Ascending aorta (tissue), 2 donors: ENCODE measurements at regions not wholly inside any gene's neighbourhood (a gene's known extent, or its start where the extent isn't known, plus 50 kb on each side); places are given as distances from the start of the nearest gene placed in this dataset.

Experiments
- DNase-seq, 2 donors: peaks; one replicate each; pipeline ENCODE4 v3.0.0-alpha.2; 2019; ENCODE audit warnings: low spot score in 2 of 2
- H3K27ac ChIP-seq, 2 donors: fragments of 200-600 bp; sonication (generic); one replicate each; pipeline ENCODE4 v1.5.1; 2016 to 2017; ENCODE audit warnings: mild to moderate bottlenecking in 1 of 2
- H3K27me3 ChIP-seq: fragments of 200-600 bp; sonication (generic); one replicate; pipeline ENCODE4 v1.5.1; 2017
- H3K36me3 ChIP-seq, 2 donors: fragments of 200-600 bp; sonication (generic); one replicate each; pipeline ENCODE4 v1.5.1; 2016
- H3K4me1 ChIP-seq, 2 donors: fragments of 200-600 bp; sonication (generic); one replicate each; pipeline ENCODE4 v1.5.1; 2016 to 2017; ENCODE audit warnings: mild to moderate bottlenecking in 1 of 2
- H3K4me3 ChIP-seq, 2 donors: fragments of 200-600 bp; sonication (generic); one replicate each; pipeline ENCODE4 v1.5.1; 2016 to 2017; ENCODE audit warnings: mild to moderate bottlenecking in 1 of 2
- H3K9me3 ChIP-seq, 2 donors: fragments of 200-600 bp; sonication (generic); one replicate each; pipeline ENCODE4 v1.5.1; 2016
- CTCF ChIP-seq, 3 experiments: fragments of 200-600 bp in 2 of 3; fragments of 450-650 bp in 1 of 3; sonication (generic) in 2 of 3; IDR thresholded peaks; one replicate each; pipeline ENCODE4 v1.5.1; 2016 to 2019; ENCODE audit warnings: antibody characterized with exemption in 3 of 3, mild to moderate bottlenecking in 1 of 3, moderate library complexity in 1 of 3
- intact Hi-C: fragments of 100-400 bp; cut with DNase I; formaldehyde crosslinking; loops from one replicate; pipeline ENCODE4 v1.15.1; 2023

GRCh38 chr1:228818296-228818695, 83.0 kb downstream of the RHOU start:
- Histone ChIP-seq H3K27ac (no peak overlapping the region), H3K27me3 (no peaks in the 10 kb centered on the region), H3K9me3 (no peaks in the 10 kb centered on the region), H3K36me3 (no peaks in the 10 kb centered on the region), H3K4me1 (no peaks in the 10 kb centered on the region), H3K4me3 (no peak overlapping the region)
- intact Hi-C loops = no loop called here
- no peak for DNase-seq
- TF ChIP-seq CTCF (IDR thresholded peaks at IDR 0.05) = no peak

GRCh38 chr1:228818928-228819630, 83.8 kb downstream of the RHOU start:
- Histone ChIP-seq H3K27ac (no peak overlapping the region), H3K4me3 (no peak overlapping the region), H3K27me3 (no peaks in the 10 kb centered on the region), H3K36me3 (no peaks in the 10 kb centered on the region), H3K9me3 (no peaks in the 10 kb centered on the region), H3K4me1 (no peaks in the 10 kb centered on the region)
- no peak for TF ChIP-seq CTCF (IDR thresholded peaks at IDR 0.05)
- intact Hi-C loops = no loop called here
- no peak for DNase-seq

- TF ChIP-seq CTCF (IDR thresholded peaks at IDR 0.05) = no peak
- no peak for DNase-seq
- no peaks in the 10 kb centered on the region for H3K27me3 ChIP-seq
- no peaks in the 10 kb centered on the region for H3K36me3 ChIP-seq
- intact Hi-C loops = no loop called here
- H3K4me3 ChIP-seq = no peak overlapping the region
- H3K27ac ChIP-seq = no peak overlapping the region
- H3K9me3 ChIP-seq = no peaks in the 10 kb centered on the region
- H3K4me1 ChIP-seq = no peaks in the 10 kb centered on the region
Measured at GRCh38 chr1:228821252-228821651, 86.0 kb downstream of the RHOU start.

GRCh38 chr1:228823200-228823599, 87.9 kb downstream of the RHOU start:
- no peaks in the 10 kb centered on the region for H3K36me3 ChIP-seq
- no peak for DNase-seq
- H3K4me3 ChIP-seq = no peak overlapping the region
- no peaks in the 10 kb centered on the region for H3K4me1 ChIP-seq
- intact Hi-C loops = no loop called here
- H3K27me3 ChIP-seq = no peaks in the 10 kb centered on the region
- H3K9me3 ChIP-seq = no peaks in the 10 kb centered on the region
- H3K27ac ChIP-seq = no peak overlapping the region
- no peak for TF ChIP-seq CTCF (IDR thresholded peaks at IDR 0.05)

- Histone ChIP-seq H3K27ac (no peak overlapping the region), H3K4me3 (no peak overlapping the region), H3K36me3 (no peaks in the 10 kb centered on the region), H3K9me3 (no peaks in the 10 kb centered on the region), H3K27me3 (no peaks in the 10 kb centered on the region), H3K4me1 (no peaks in the 10 kb centered on the region)
- no peak for TF ChIP-seq CTCF (IDR thresholded peaks at IDR 0.05)
- no peak for DNase-seq
- intact Hi-C loops = no loop called here
Measured at GRCh38 chr1:228824366-228824765, 89.1 kb downstream of the RHOU start.

- Histone ChIP-seq H3K4me1 (no peaks in the 10 kb centered on the region), H3K36me3 (no peaks in the 10 kb centered on the region), H3K4me3 (no peak overlapping the region), H3K9me3 (no peaks in the 10 kb centered on the region), H3K27me3 (no peaks in the 10 kb centered on the region), H3K27ac (no peak overlapping the region)
- DNase-seq = no peak
- no peak for TF ChIP-seq CTCF (IDR thresholded peaks at IDR 0.05)
- intact Hi-C loops = no loop called here
Measured at GRCh38 chr1:228825041-228825440, 89.8 kb downstream of the RHOU start.
